Spleen (tissue), 7 donors: ENCODE measurements at regions not wholly inside any gene's neighbourhood (a gene's known extent, or its start where the extent isn't known, plus 50 kb on each side); places are given as distances from the start of the nearest gene placed in this dataset.

ENCODE experiments used
- POLR2A ChIP-seq, 3 donors: fragments of 450-650 bp; IDR thresholded peaks; one replicate each; pipeline ENCODE4 v1.5.1; 2017; ENCODE audit warnings: antibody characterized with exemption in 3 of 3, mild to moderate bottlenecking in 1 of 3
- TF ChIP-seq, protein P1 (sequence below), 11 experiments: fragments of 200-600 bp in 7 of 11; fragments of 450-650 bp in 4 of 11; sonication (generic) in 4 of 11; IDR thresholded peaks in 8 of 11; conservative IDR thresholded peaks in 3 of 11; 1 replicate in 7 of 11; 2 replicates in 4 of 11; pipeline versions ENCODE4 v1.4.0 to v1.8.0; 2016 to 2021; ENCODE audit warnings: antibody characterized with exemption in 11 of 11, inconsistent platforms in 4 of 11, mild to moderate bottlenecking in 1 of 11
- donor health status: DM: no; HTN: no; CAD: no; lungs with moderate emphysema.
- donor health status: DM: no; HTN: no; CAD: no.
- donor health status: DM: no; HTN: no; CAD: no.

DNA sequence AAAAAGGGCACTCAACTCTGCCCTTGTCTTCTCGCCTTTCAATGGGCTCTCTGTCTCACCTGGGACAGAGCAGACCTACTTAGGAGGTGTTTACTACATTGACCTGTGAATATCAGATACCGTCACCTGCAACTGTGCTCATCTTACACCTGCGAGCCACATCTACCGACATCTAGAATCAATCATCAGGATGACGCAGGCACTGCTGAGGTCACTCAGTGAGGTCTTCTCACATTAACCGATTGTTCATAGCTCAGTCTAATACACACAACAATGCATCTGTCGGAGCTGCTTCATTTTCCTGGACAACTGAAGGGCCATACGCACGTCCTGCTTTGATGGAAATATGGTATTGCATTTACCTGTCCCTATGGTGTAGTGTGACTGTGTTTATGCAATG lies 211.9 kb downstream of the FGF9 start:
- TF ChIP-seq POLR2A (IDR thresholded peaks at IDR 0.05), result no peak
- TF ChIP-seq, protein P1, sequence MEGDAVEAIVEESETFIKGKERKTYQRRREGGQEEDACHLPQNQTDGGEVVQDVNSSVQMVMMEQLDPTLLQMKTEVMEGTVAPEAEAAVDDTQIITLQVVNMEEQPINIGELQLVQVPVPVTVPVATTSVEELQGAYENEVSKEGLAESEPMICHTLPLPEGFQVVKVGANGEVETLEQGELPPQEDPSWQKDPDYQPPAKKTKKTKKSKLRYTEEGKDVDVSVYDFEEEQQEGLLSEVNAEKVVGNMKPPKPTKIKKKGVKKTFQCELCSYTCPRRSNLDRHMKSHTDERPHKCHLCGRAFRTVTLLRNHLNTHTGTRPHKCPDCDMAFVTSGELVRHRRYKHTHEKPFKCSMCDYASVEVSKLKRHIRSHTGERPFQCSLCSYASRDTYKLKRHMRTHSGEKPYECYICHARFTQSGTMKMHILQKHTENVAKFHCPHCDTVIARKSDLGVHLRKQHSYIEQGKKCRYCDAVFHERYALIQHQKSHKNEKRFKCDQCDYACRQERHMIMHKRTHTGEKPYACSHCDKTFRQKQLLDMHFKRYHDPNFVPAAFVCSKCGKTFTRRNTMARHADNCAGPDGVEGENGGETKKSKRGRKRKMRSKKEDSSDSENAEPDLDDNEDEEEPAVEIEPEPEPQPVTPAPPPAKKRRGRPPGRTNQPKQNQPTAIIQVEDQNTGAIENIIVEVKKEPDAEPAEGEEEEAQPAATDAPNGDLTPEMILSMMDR (IDR thresholded peaks at IDR 0.05 in 8 of 11, conservative IDR thresholded peaks at IDR 0.05 in 3 of 11), result no peak
